K562 (cell line): ENCODE measurements at regions not wholly inside any gene's neighbourhood (a gene's known extent, or its start where the extent isn't known, plus 50 kb on each side); places are given as distances from the start of the nearest gene placed in this dataset.

Source experiments
- ATAC-seq: fragments of 200-7000 bp; cut with Tn5 transposase; 3 replicates; pipeline ENCODE4 v1.9.1; 2020; ENCODE audit warnings: moderate library complexity
- BruUV-seq: library from RNA; stranded (reverse); fragments of 400-500 nt; replicated peaks from 2 replicates; lab custom pipeline; 2021; lab: Mats Ljungman, UMichigan
- CTCF ChIA-PET: fragments of 300-600 bp; formaldehyde crosslinking; extraction: SDS; loops from one replicate; lab custom pipeline; 2021; ENCODE audit warnings: low intra/inter-chr PET ratio; lab: Yijun Ruan, JAX
- POLR2A ChIA-PET: fragments of 300-600, 350-650 bp; sonication (Branson Sonifier 250); formaldehyde crosslinking; extraction: SDS; loops from one replicate; lab custom pipeline; 2021; ENCODE audit warnings: antibody characterized with exemption, inconsistent platforms; lab: Yijun Ruan, JAX
- DNase-seq, 4 experiments: peaks; one replicate each; pipeline versions ENCODE4 v3.0.0 to v3.0.0-alpha.2; 2011 to 2018; ENCODE audit warnings: low spot score in 3 of 4, mixed read lengths in 3 of 4; ENCODE audit errors: extremely low read depth in 1 of 4
- FAIRE-seq: peaks from 2 replicates; lab custom pipeline; 2011; peaks lifted over from hg19 to GRCh38; lab: Jason Lieb, UNC
- H2AFZ ChIP-seq: 2 replicates; pipeline ENCODE4 v1.6.0; 2011; ENCODE audit warnings: low read depth, low read length, control low read depth, inconsistent platforms
- H3K27ac ChIP-seq: fragments of 200-600 bp; 3 replicates; pipeline ENCODE4 v1.8.0; 2011; ENCODE audit warnings: low read depth, mild to moderate bottlenecking, control low read depth, inconsistent platforms, low read length, moderate library complexity, mixed read lengths; ENCODE audit errors: extremely low read depth
- H3K27me3 ChIP-seq, 2 experiments: fragments of 300-600 bp in 1 of 2; 2 replicates in 1 of 2; 3 replicates in 1 of 2; pipeline versions ENCODE4 v1.6.0 to v1.8.0; 2011; ENCODE audit warnings: inconsistent platforms in 2 of 2, low read length in 2 of 2, mild to moderate bottlenecking in 1 of 2, mixed read lengths in 1 of 2, moderate library complexity in 1 of 2; ENCODE audit not compliant: control insufficient read depth in 2 of 2, insufficient read depth in 2 of 2
- H3K36me3 ChIP-seq: fragments of 300-600 bp; 3 replicates; pipeline ENCODE4 v1.8.0; 2011; ENCODE audit warnings: mild to moderate bottlenecking, low read length, inconsistent platforms; ENCODE audit not compliant: control insufficient read depth, insufficient read depth
- H3K4me1 ChIP-seq, 2 experiments: fragments of 200-600 bp in 1 of 2; replicated peaks in 1 of 2; 2 replicates in 1 of 2; 3 replicates in 1 of 2; pipeline versions ENCODE4 v1.5.1 to v1.8.0; 2011; ENCODE audit warnings: inconsistent platforms in 2 of 2, low read length in 2 of 2, mild to moderate bottlenecking in 1 of 2, mixed read lengths in 1 of 2, moderate library complexity in 1 of 2; ENCODE audit not compliant: control insufficient read depth in 2 of 2, insufficient read depth in 2 of 2
- H3K4me2 ChIP-seq: 2 replicates; pipeline ENCODE4 v1.6.1; 2011; ENCODE audit warnings: low read length, control low read depth, inconsistent platforms, mixed read lengths; ENCODE audit not compliant: insufficient read depth
- H3K4me3 ChIP-seq: fragments of 200-600 bp; sonication (generic), shearing (Covaris generic); 2 replicates; pipeline ENCODE4 v1.5.1; 2016; ENCODE audit warnings: control low read depth, inconsistent platforms
- H3K79me2 ChIP-seq: fragments of 200-600 bp; 3 replicates; pipeline ENCODE4 v1.8.0; 2011; ENCODE audit warnings: low read length, inconsistent platforms; ENCODE audit not compliant: control insufficient read depth, insufficient read depth
- H3K9ac ChIP-seq, 2 experiments: 2 replicates each; pipeline versions ENCODE4 v1.6.0 to v1.6.1; 2011; ENCODE audit warnings: low read depth in 2 of 2, low read length in 2 of 2, control low read depth in 1 of 2, inconsistent platforms in 1 of 2, mild to moderate bottlenecking in 1 of 2, mixed read lengths in 1 of 2; ENCODE audit not compliant: insufficient read depth in 1 of 2
- H3K9me1 ChIP-seq: one replicate; pipeline ENCODE4 v1.6.0; 2011; ENCODE audit warnings: inconsistent platforms, mild to moderate bottlenecking, low read length, moderate library complexity; ENCODE audit not compliant: control insufficient read depth, insufficient read depth
- H3K9me3 ChIP-seq: replicated peaks from 2 replicates; pipeline ENCODE4 v1.5.1; 2011; ENCODE audit warnings: low read depth, low read length, inconsistent platforms; ENCODE audit not compliant: control insufficient read depth, insufficient read depth
- H4K20me1 ChIP-seq: replicated peaks from 2 replicates; pipeline ENCODE4 v1.6.1; 2011; ENCODE audit warnings: low read length, inconsistent platforms, mixed read lengths; ENCODE audit not compliant: control insufficient read depth, insufficient read depth
- ELK3 ChIP-seq: fragments of 450-650 bp; formaldehyde crosslinking; IDR thresholded peaks from 2 replicates; pipeline ENCODE4 v1.4.0; 2020; ENCODE audit warnings: mild to moderate bottlenecking
- MBD2 ChIP-seq: sonication (generic); IDR thresholded peaks from 2 replicates; pipeline ENCODE4 v1.6.1; 2016; ENCODE audit warnings: low read depth, borderline replicate concordance
- NFRKB ChIP-seq: fragments of 450-650 bp; IDR thresholded peaks from 2 replicates; pipeline ENCODE4 v1.6.1; 2016; ENCODE audit warnings: low read depth
- NFYB ChIP-seq: IDR thresholded peaks from 2 replicates; pipeline ENCODE4 v1.6.1; 2011; ENCODE audit warnings: mild to moderate bottlenecking, moderate library complexity; ENCODE audit not compliant: insufficient read length; ENCODE audit errors: extremely low read depth
- SETDB1 ChIP-seq: IDR thresholded peaks from one replicate; pipeline ENCODE4 v1.6.1; 2012; ENCODE audit warnings: low read length, control low read depth, inconsistent platforms
- SPI1 ChIP-seq: IDR thresholded peaks from 2 replicates; pipeline ENCODE4 v1.6.1; 2011; ENCODE audit warnings: low read depth, low read length, control low read depth, borderline replicate concordance
- ZNF511 ChIP-seq: sonication (generic); formaldehyde crosslinking; IDR thresholded peaks from 2 replicates; pipeline ENCODE4 v1.8.0; 2022; ENCODE audit warnings: mild to moderate bottlenecking, missing genetic modification reagents
- ZNF512 ChIP-seq: IDR thresholded peaks from 2 replicates; pipeline ENCODE4 v1.6.1; 2016; ENCODE audit warnings: missing genetic modification characterization, missing compliant biosample characterization
- WGBS: fragments of 100-300 bp; shearing (Covaris generic); methylation state at CpG from one replicate; pipeline ENCODE4 v1.1.6; 2016; ENCODE audit warnings: low coverage, mixed read lengths; ENCODE audit not compliant: insufficient coverage; ENCODE audit errors: missing lambda C conversion rate; 5-methylcytosine and 5-hydroxymethylcytosine counted together
- in situ Hi-C: fragments of 300-500 bp; cut with MboI; formaldehyde crosslinking; loops from 4 replicates; pipeline ENCODE4 v1.15.0; 2018; ENCODE audit warnings: inconsistent platforms, mixed read lengths
- intact Hi-C: fragments of 100-400 bp; cut with micrococcal nuclease; formaldehyde crosslinking; loops from 2 replicates; pipeline ENCODE4 v1.14.2; 2022

GRCh38 chr3:10726787-10727186 lies 89.2 kb upstream of the SLC6A11 start:
- H3K4me3 ChIP-seq, result no peak overlapping the region
- no peaks in the 10 kb centered on the region for H3K36me3 ChIP-seq
- no peak overlapping the region for H3K9ac ChIP-seq
- intact Hi-C loops, result no loop called here
- H3K4me1 ChIP-seq, result no peaks in the 10 kb centered on the region; a peak in 1 of 5 replicates
- POLR2A ChIA-PET, result no interaction called here
- DNase-seq (no peak), FAIRE-seq (no peak)
- no peak for TF ChIP-seq SETDB1
- TF ChIP-seq ELK3, result no peak
- TF ChIP-seq, all 486 proteins: peak for 0
- WGBS, result 0% methylated on average over 1 of the region's 1 CpG
- CTCF ChIA-PET, result no interaction called here
- no peak overlapping the region for H3K4me2 ChIP-seq
- ATAC-seq, result no peak
- no peaks in the 10 kb centered on the region for H3K9me1 ChIP-seq
- no TSS peak for BruUV-seq
- in situ Hi-C loops, result loop anchor here (25.0 kb wide), 1 partner anchor 889 kb away; the partner anchor contains the start of gene RPUSD3
- no peaks in the 10 kb centered on the region for H3K27me3 ChIP-seq
- no peak overlapping the region for H3K27ac ChIP-seq
- no peak overlapping the region for H2AFZ ChIP-seq
- H3K9me3 ChIP-seq, result no peaks in the 10 kb centered on the region
- no peaks in the 10 kb centered on the region for H3K79me2 ChIP-seq
- no peaks in the 10 kb centered on the region for H4K20me1 ChIP-seq

GRCh38 chr3:10729439-10729838 lies 86.6 kb upstream of the SLC6A11 start:
- no peak for FAIRE-seq
- ChIA-PET POLR2A (interaction anchor here (0.7 to 1.0 kb wide), 2 partner anchors 73 to 943 kb away, joined by 3 to 4 read pairs; no protein-coding TSS in a partner anchor), CTCF (no interaction called here)
- Histone ChIP-seq H3K4me3 (no peak overlapping the region), H3K27me3 (no peaks in the 10 kb centered on the region), H3K79me2 (no peaks in the 10 kb centered on the region), H4K20me1 (no peaks in the 10 kb centered on the region), H3K27ac (no peak overlapping the region), H3K36me3 (no peaks in the 10 kb centered on the region), H2AFZ (no peak overlapping the region), H3K9me1 (no peaks in the 10 kb centered on the region), H3K9me3 (no peaks in the 10 kb centered on the region), H3K4me1 (no peaks in the 10 kb centered on the region; a peak in 1 of 5 replicates), H3K9ac (no peak overlapping the region), H3K4me2 (no peak overlapping the region)
- no peak for ATAC-seq
- no peak for DNase-seq
- in situ Hi-C loops, result loop anchor here (25.0 kb wide), 1 partner anchor 892 kb away; the partner anchor contains the start of gene RPUSD3
- intact Hi-C loops, result no loop called here
- BruUV-seq, result no TSS peak
- TF ChIP-seq MBD2 (no peak), ZNF511 (CRISPR knock-in tag) (no peak), NFYB (no peak), SPI1 (no peak), NFRKB (no peak), ZNF512 (no peak)
- TF ChIP-seq, all 486 proteins: peak for 0
- 0% methylated on average over 2 of the region's 2 CpGs for WGBS
